DOHH2 (cell line): ENCODE measurements at regions not wholly inside any gene's neighbourhood (a gene's known extent, or its start where the extent isn't known, plus 50 kb on each side); places are given as distances from the start of the nearest gene placed in this dataset.
A peak's percentile ranks its signal among the peaks of the same experiment; 100 is the strongest.

Experiments used
- H3F3A ChIP-seq: fragments of 200-600 bp; sonication (generic), shearing (Covaris generic); 2 replicates; pipeline ENCODE4 v1.6.0; 2016; ENCODE audit warnings: antibody characterized with exemption, mild to moderate bottlenecking; ENCODE audit not compliant: control insufficient read depth, insufficient read depth
- H3K27ac ChIP-seq: fragments of 200-600 bp; sonication (generic); 2 replicates; pipeline ENCODE4 v1.5.1; 2014; ENCODE audit warnings: low read depth, mild to moderate bottlenecking, low read length, moderate library complexity
- H3K27me3 ChIP-seq: fragments of 200-600 bp; sonication (generic); 2 replicates; pipeline ENCODE4 v1.6.1; 2014; ENCODE audit warnings: mild to moderate bottlenecking, low read length, mixed read lengths; ENCODE audit not compliant: control insufficient read depth
- H3K36me3 ChIP-seq: fragments of 200-600 bp; sonication (generic); 2 replicates; pipeline ENCODE4 v1.6.1; 2014; ENCODE audit warnings: mild to moderate bottlenecking, low read length, moderate library complexity, mixed read lengths; ENCODE audit not compliant: control insufficient read depth
- H3K4me1 ChIP-seq: fragments of 200-600 bp; sonication (generic); 2 replicates; pipeline ENCODE4 v1.6.1; 2014; ENCODE audit warnings: mild to moderate bottlenecking, low read length, mixed read lengths; ENCODE audit not compliant: control insufficient read depth
- H3K4me2 ChIP-seq: fragments of 200-600 bp; sonication (generic); 2 replicates; pipeline ENCODE4 v1.6.0; 2014; ENCODE audit warnings: mild to moderate bottlenecking, low read length, moderate library complexity
- H3K4me3 ChIP-seq: fragments of 200-600 bp; sonication (generic); 2 replicates; pipeline ENCODE4 v1.5.1; 2014; ENCODE audit warnings: mild to moderate bottlenecking, low read length, mixed read lengths
- H3K79me2 ChIP-seq: fragments of 200-600 bp; sonication (generic); 2 replicates; pipeline ENCODE4 v1.6.1; 2014; ENCODE audit warnings: mild to moderate bottlenecking, low read length, mixed read lengths; ENCODE audit not compliant: control insufficient read depth
- H3K9me2 ChIP-seq: fragments of 200-600 bp; sonication (generic); replicated peaks from 2 replicates; pipeline ENCODE4 v1.6.1; 2014; ENCODE audit warnings: mild to moderate bottlenecking, low read length, mixed read lengths; ENCODE audit not compliant: control insufficient read depth
- H3K9me3 ChIP-seq: fragments of 200-600 bp; sonication (generic); 2 replicates; pipeline ENCODE4 v1.6.1; 2014; ENCODE audit warnings: antibody characterized with exemption, low read length, mixed read lengths; ENCODE audit not compliant: control insufficient read depth, insufficient read depth
- H4K20me1 ChIP-seq: fragments of 200-600 bp; sonication (generic); 2 replicates; pipeline ENCODE4 v1.6.0; 2014; ENCODE audit warnings: low read depth, mild to moderate bottlenecking, antibody characterized with exemption, low read length, moderate library complexity; ENCODE audit not compliant: control insufficient read depth, insufficient read depth
- CTCF ChIP-seq: fragments of 200-600 bp; sonication (generic); IDR thresholded peaks from one replicate; pipeline ENCODE4 v1.5.1; 2014; ENCODE audit warnings: antibody characterized with exemption, mild to moderate bottlenecking, low read depth, low read length; ENCODE audit not compliant: poor library complexity, severe bottlenecking
- EZH2phosphoT487 ChIP-seq: fragments of 200-600 bp; sonication (generic); IDR thresholded peaks from 2 replicates; pipeline ENCODE4 v1.6.1; 2017; ENCODE audit warnings: borderline replicate concordance, mild to moderate bottlenecking, antibody characterized with exemption, low read length, moderate library complexity, mixed read lengths

- Histone ChIP-seq H3K4me3 (no peak overlapping the region), H3K36me3 (no peaks in the 10 kb centered on the region), H3K9me3 (no peaks in the 10 kb centered on the region), H4K20me1 (no peaks in the 10 kb centered on the region), H3K4me2 (no peak overlapping the region), H3F3A (no peaks in the 10 kb centered on the region), H3K4me1 (no peaks in the 10 kb centered on the region), H3K9me2 (no peaks in the 10 kb centered on the region), H3K27me3 (no peaks in the 10 kb centered on the region), H3K79me2 (no peaks in the 10 kb centered on the region), H3K27ac (no peak overlapping the region)
- TF ChIP-seq EZH2phosphoT487: no peak
- no peak for TF ChIP-seq CTCF
Measured at GRCh38 chrX:20538974-20539373, 272.3 kb upstream of the RPS6KA3 start.

GRCh38 chrX:20531667-20532066 is 265.0 kb upstream of the RPS6KA3 start:
- H3K4me2 ChIP-seq: no peak overlapping the region
- no peak overlapping the region for H3K27ac ChIP-seq
- no peak for TF ChIP-seq EZH2phosphoT487
- TF ChIP-seq CTCF: no peak
- H3K9me2 ChIP-seq: no peaks in the 10 kb centered on the region
- H3K4me3 ChIP-seq: no peak overlapping the region
- H3F3A ChIP-seq: no peaks in the 10 kb centered on the region
- H3K4me1 ChIP-seq: no peaks in the 10 kb centered on the region
- no peaks in the 10 kb centered on the region for H3K9me3 ChIP-seq
- no peaks in the 10 kb centered on the region for H3K27me3 ChIP-seq
- H4K20me1 ChIP-seq: no peaks in the 10 kb centered on the region
- no peaks in the 10 kb centered on the region for H3K36me3 ChIP-seq
- H3K79me2 ChIP-seq: no peaks in the 10 kb centered on the region

- Histone ChIP-seq H3K27ac (no peak overlapping the region), H3F3A (no peaks in the 10 kb centered on the region), H3K79me2 (no peaks in the 10 kb centered on the region), H3K9me2 (no peaks in the 10 kb centered on the region), H3K9me3 (no peaks in the 10 kb centered on the region), H3K4me1 (no peaks in the 10 kb centered on the region), H3K4me3 (no peak overlapping the region), H3K27me3 (no peaks in the 10 kb centered on the region), H4K20me1 (no peaks in the 10 kb centered on the region), H3K36me3 (no peaks in the 10 kb centered on the region), H3K4me2 (no peak overlapping the region)
- peak; percentile 64 for TF ChIP-seq CTCF
- no peak for TF ChIP-seq EZH2phosphoT487
Measured at GRCh38 chrX:20530406-20530921, 263.8 kb upstream of the RPS6KA3 start.

GRCh38 chrX:20529711-20530110 is 263.0 kb upstream of the RPS6KA3 start:
- no peak overlapping the region for H3K4me2 ChIP-seq
- H3F3A ChIP-seq: no peaks in the 10 kb centered on the region
- no peak for TF ChIP-seq EZH2phosphoT487
- no peak for TF ChIP-seq CTCF
- H3K9me3 ChIP-seq: no peaks in the 10 kb centered on the region
- no peak overlapping the region for H3K4me3 ChIP-seq
- no peaks in the 10 kb centered on the region for H3K27me3 ChIP-seq
- H3K27ac ChIP-seq: no peak overlapping the region
- no peaks in the 10 kb centered on the region for H3K79me2 ChIP-seq
- H3K9me2 ChIP-seq: no peaks in the 10 kb centered on the region
- H3K36me3 ChIP-seq: no peaks in the 10 kb centered on the region
- H3K4me1 ChIP-seq: no peaks in the 10 kb centered on the region
- H4K20me1 ChIP-seq: no peaks in the 10 kb centered on the region
